Muscle of back (tissue), 3 donors: ENCODE measurements at regions not wholly inside any gene's neighbourhood (a gene's known extent, or its start where the extent isn't known, plus 50 kb on each side); places are given as distances from the start of the nearest gene placed in this dataset.

ENCODE experiments used
- DNase-seq, 3 donors: peaks; one replicate each; pipeline versions ENCODE4 v3.0.0 to v3.0.0-alpha.2; 2013

GRCh38 chr4:123319639-123320038 lies 77.0 kb upstream of the SPRY1 start:
- DNase-seq: no peak

GRCh38 chr4:123323998-123324397 lies 72.6 kb upstream of the SPRY1 start:
- DNase-seq: no peak

- no peak for DNase-seq
Measured at GRCh38 chr4:123325241-123325681, 71.3 kb upstream of the SPRY1 start.

- DNase-seq: no peak
Measured at GRCh38 chr4:123327346-123327745, 69.2 kb upstream of the SPRY1 start.

GRCh38 chr4:123327846-123328429 lies 68.7 kb upstream of the SPRY1 start:
- no peak for DNase-seq

GRCh38 chr4:123338715-123339114 lies 57.9 kb upstream of the SPRY1 start:
- no peak for DNase-seq

GRCh38 chr4:123339507-123340380 lies 56.9 kb upstream of the SPRY1 start:
- DNase-seq: no peak

GRCh38 chr4:123340381-123340701 lies 56.3 kb upstream of the SPRY1 start:
- DNase-seq: peak in 1 of 3 donors; percentile 56

GRCh38 chr4:123342498-123342897 lies 54.1 kb upstream of the SPRY1 start:
- DNase-seq: no peak

- no peak for DNase-seq
Measured at GRCh38 chr4:123343400-123344041, 53.1 kb upstream of the SPRY1 start.

GRCh38 chr4:123345137-123345934 lies 51.3 kb upstream of the SPRY1 start:
- DNase-seq: peak in 1 of 3 donors; percentile 45

GRCh38 chr4:123345935-123346300 lies 50.7 kb upstream of the SPRY1 start:
- DNase-seq: peak in 1 of 3 donors; percentile 45

GRCh38 chr4:123346330-123346940 lies 50.2 kb upstream of the SPRY1 start:
- DNase-seq: no peak
